ENCODE measurements at regions not wholly inside any gene's neighbourhood (a gene's known extent, or its start where the extent isn't known, plus 50 kb on each side); places are given as distances from the start of the nearest gene placed in this dataset.
"Not testable (repeated sequence)": the region's sequence is repeated elsewhere in the genome, so short reads cannot be mapped to it uniquely, and the experiment has no call there.

- no peak overlapping the region for H3K4me3 ChIP-seq (replicated peaks; ENCODE audit: low read depth, low read length)
- TF ChIP-seq CTCF (IDR thresholded peaks at IDR 0.05; ENCODE audit: low read depth, low read length, missing control alignments) = no peak
- DNase-seq (ENCODE audit: extremely low read depth, low read depth) = no peak
Measured at GRCh38 chr3:164730815-164731360, 347.4 kb downstream of the SI start.

DNA sequence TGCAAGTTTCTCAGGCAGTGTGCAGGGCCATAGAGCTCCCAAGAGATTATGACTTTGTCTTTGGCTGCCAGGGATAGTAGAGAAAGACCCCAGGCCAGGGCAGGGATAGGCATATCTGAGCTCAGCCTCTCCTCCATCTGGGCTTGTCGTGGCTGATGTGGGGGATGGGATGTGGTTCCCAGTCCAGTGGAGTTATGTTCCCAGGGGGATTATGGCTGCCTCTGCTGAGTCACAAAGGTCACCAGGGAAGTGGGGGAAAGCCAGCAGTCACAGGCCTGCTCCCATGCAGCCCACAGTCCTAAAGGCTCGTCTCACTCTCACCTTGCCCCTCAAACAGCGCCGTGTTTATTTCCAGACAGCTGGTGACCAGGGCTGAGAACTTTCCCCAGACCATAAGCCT lies 354.9 kb downstream of the SI start:
- TF ChIP-seq CTCF (IDR thresholded peaks at IDR 0.05; ENCODE audit: low read depth, low read length, missing control alignments) = no peak
- no peak overlapping the region for H3K4me3 ChIP-seq (replicated peaks; ENCODE audit: low read depth, low read length)
- no peak for DNase-seq (ENCODE audit: extremely low read depth, low read depth)

DNA sequence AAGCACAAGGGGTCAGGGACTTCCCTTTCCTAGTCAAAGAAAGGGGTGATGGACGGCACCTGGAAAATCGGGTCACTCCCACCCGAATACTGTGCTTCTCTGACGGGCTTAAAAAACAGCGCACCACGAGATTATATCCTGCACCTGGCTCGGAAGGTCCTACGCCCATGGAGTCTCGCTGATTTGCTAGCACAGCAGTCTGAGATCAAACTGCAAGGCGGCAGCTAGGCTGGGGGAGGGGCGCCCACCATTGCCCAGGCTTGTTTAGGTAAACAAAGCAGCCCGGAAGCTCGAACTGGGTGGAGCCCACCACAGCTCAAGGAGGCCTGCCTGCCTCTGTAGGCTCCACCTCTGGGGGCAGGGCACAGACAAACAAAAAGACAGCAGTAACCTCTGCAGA lies 375.5 kb downstream of the SI start:
- H3K4me3 ChIP-seq (replicated peaks; ENCODE audit: low read depth, low read length); DNase-seq (ENCODE audit: extremely low read depth, low read depth): not testable (repeated sequence)

DNA sequence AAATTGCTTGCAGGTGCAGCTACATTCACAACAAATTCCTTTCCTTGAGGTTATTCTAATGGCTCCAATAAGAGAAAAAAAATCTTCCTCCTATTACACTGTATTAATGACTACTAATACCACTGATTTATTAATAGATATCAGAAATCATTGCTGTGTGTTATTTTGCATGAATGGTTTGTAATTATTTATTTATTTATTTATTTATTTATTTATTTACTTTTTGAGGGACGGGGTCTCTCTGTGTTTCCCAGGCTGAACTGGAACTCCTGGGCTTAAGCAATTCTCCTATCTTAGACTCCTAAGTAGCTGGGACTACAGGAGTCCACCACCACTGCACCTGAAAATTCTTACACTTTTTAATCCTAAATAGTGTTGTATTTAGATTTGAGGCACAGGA lies 390.4 kb downstream of the SI start:
- no peak for DNase-seq (ENCODE audit: extremely low read depth, low read depth)
- H3K4me3 ChIP-seq (replicated peaks; ENCODE audit: low read depth, low read length) = no peak overlapping the region
- no peak for TF ChIP-seq CTCF (IDR thresholded peaks at IDR 0.05; ENCODE audit: low read depth, low read length, missing control alignments)

DNA sequence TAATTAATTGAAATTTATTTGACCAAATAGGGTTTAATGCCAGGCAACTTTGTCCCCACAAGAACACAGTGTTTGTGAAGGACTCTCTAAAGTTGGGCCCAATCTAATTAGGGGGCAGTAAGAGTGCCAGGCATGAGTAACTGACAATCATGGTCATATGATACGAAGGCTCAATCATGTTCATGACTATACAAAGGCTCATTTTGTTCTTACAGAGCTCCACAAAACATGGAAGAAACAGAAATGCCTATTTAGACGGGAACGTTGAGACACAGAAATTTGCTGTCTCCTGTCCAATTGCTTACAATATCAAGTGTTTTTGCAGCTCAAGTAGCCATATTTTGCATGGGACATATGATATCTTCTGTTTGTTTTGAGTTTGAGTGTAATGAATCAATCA lies 391.1 kb downstream of the SI start:
- H3K4me3 ChIP-seq (replicated peaks; ENCODE audit: low read depth, low read length) = no peak overlapping the region
- DNase-seq (ENCODE audit: extremely low read depth, low read depth) = no peak
- no peak for TF ChIP-seq CTCF (IDR thresholded peaks at IDR 0.05; ENCODE audit: low read depth, low read length, missing control alignments)

DNA sequence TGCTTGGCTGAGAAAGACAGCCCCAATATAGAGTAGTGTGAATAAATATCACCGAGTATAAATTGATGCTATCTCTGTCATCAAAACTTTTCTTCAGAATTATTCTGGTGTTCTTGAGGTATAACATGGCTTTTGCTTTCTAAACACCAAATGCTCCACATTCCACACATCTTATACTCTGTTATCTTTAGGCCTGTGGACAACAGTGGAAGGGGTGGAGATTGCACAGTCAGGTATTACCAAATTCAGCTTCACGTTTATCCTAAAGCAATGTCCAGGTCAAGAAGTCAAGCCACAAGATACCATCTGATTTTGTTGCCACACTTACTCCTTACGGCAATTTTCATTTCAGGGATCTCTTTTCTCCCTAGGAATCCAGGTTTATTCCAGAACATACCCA lies 394.8 kb downstream of the SI start:
- DNase-seq (ENCODE audit: extremely low read depth, low read depth) = no peak
- no peak overlapping the region for H3K4me3 ChIP-seq (replicated peaks; ENCODE audit: low read depth, low read length)
- no peak for TF ChIP-seq CTCF (IDR thresholded peaks at IDR 0.05; ENCODE audit: low read depth, low read length, missing control alignments)

- no peak for DNase-seq (ENCODE audit: extremely low read depth, low read depth)
- H3K4me3 ChIP-seq (replicated peaks; ENCODE audit: low read depth, low read length) = no peak overlapping the region
Measured at GRCh38 chr3:164679245-164679644, 399.1 kb downstream of the SI start.

More at GRCh38 chr3:164679245-164679644, 399.1 kb downstream of the SI start:
- TF ChIP-seq CTCF (IDR thresholded peaks at IDR 0.05; ENCODE audit: low read depth, low read length, missing control alignments) = no peak

All from HFF-Myc (cell line).